ENCODE measurements at regions not wholly inside any gene's neighbourhood (a gene's known extent, or its start where the extent isn't known, plus 50 kb on each side); places are given as distances from the start of the nearest gene placed in this dataset.

DNA sequence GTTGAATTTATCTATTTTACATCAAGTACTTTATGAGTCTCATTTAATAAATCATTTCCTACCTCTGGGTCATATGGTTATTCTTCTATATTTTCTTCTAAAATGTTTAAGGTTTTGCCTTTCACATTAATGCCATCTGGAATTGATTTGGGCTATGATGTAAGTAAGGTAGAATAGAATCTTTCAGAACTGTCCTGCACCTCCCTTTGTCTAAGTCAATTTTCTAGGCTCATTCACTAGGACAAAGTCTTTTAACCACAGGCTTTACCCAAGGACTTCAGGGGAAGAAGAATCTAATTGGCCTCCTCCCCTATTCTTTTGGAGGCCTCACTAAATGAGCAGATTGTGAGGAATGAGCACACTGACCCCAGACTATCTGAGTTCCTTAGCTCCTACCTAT is 146.0 kb downstream of the BBOX1 start:
- TF ChIP-seq POLR2A (IDR thresholded peaks at IDR 0.05; ENCODE audit: low read depth, low read length) (no peak), RAD21 (IDR thresholded peaks at IDR 0.05; ENCODE audit: low read length) (no peak), MAFK (IDR thresholded peaks at IDR 0.05; ENCODE audit: low read depth, low read length) (no peak), MXI1 (IDR thresholded peaks at IDR 0.05; ENCODE audit: borderline replicate concordance, low read depth, low read length) (no peak), RFX5 (IDR thresholded peaks at IDR 0.05; ENCODE audit: low read depth, low read length) (no peak), BHLHE40 (IDR thresholded peaks at IDR 0.05; ENCODE audit: low read depth, low read length) (no peak), NFE2L2 (IDR thresholded peaks at IDR 0.05; ENCODE audit: low read depth, low read length) (no peak), SMC3 (IDR thresholded peaks at IDR 0.05; ENCODE audit: low read depth, low read length) (no peak), USF2 (IDR thresholded peaks at IDR 0.05; ENCODE audit: low read depth, low read length) (no peak), CEBPB (IDR thresholded peaks at IDR 0.05; ENCODE audit: low read depth, low read length) (no peak)
- TF ChIP-seq, protein P1, sequence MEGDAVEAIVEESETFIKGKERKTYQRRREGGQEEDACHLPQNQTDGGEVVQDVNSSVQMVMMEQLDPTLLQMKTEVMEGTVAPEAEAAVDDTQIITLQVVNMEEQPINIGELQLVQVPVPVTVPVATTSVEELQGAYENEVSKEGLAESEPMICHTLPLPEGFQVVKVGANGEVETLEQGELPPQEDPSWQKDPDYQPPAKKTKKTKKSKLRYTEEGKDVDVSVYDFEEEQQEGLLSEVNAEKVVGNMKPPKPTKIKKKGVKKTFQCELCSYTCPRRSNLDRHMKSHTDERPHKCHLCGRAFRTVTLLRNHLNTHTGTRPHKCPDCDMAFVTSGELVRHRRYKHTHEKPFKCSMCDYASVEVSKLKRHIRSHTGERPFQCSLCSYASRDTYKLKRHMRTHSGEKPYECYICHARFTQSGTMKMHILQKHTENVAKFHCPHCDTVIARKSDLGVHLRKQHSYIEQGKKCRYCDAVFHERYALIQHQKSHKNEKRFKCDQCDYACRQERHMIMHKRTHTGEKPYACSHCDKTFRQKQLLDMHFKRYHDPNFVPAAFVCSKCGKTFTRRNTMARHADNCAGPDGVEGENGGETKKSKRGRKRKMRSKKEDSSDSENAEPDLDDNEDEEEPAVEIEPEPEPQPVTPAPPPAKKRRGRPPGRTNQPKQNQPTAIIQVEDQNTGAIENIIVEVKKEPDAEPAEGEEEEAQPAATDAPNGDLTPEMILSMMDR (conservative IDR thresholded peaks at IDR 0.05; ENCODE audit: low read depth, low read length), result no peak
